Left cardiac atrium (tissue), 4 donors: ENCODE measurements at regions not wholly inside any gene's neighbourhood (a gene's known extent, or its start where the extent isn't known, plus 50 kb on each side); places are given as distances from the start of the nearest gene placed in this dataset.
A peak's percentile ranks its signal among the peaks of the same experiment; 100 is the strongest.

ENCODE experiments used
- ATAC-seq, 2 donors: fragments of 200-7000 bp; cut with Tn5 transposase; one replicate each; pipeline ENCODE4 v1.9.1; 2020; ENCODE audit warnings: mild to moderate bottlenecking in 2 of 2, moderate library complexity in 2 of 2
- DNase-seq: peaks from one replicate; pipeline ENCODE4 v3.0.0-alpha.2; 2020
- intact Hi-C, 2 donors: fragments of 100-400 bp; cut with DNase I; formaldehyde crosslinking; loops; one replicate each; pipeline versions ENCODE4 v1.14.1 to v1.15.1; 2022 to 2023
- donor health status: DM: no; HTN: yes; CAD: no.
- donor health status: DM: no; HTN: yes; CAD: no; lungs with severe emphysema.
- donor health status: DM: yes; HTN: yes; CAD: no.
- donor health status: Dilated cardiomyopathy.

- intact Hi-C loops = no loop called here
- ATAC-seq (no peak), DNase-seq (no peak)
These were observed 710.2 kb downstream of the BRD1 start for GRCh38 chr22:49117486-49117885.

- no peak for ATAC-seq
- intact Hi-C loops = no loop called here
- DNase-seq = no peak
These were observed 711.1 kb downstream of the BRD1 start for GRCh38 chr22:49116486-49117120.

- intact Hi-C loops = no loop called here
- ATAC-seq (no peak), DNase-seq (no peak)
These were observed 711.7 kb downstream of the BRD1 start for GRCh38 chr22:49116021-49116420.

GRCh38 chr22:49115197-49115596 is 712.5 kb downstream of the BRD1 start:
- DNase-seq = no peak
- no peak for ATAC-seq
- intact Hi-C loops = no loop called here

- no peak for ATAC-seq
- DNase-seq = no peak
- intact Hi-C loops = no loop called here
These were observed 713.9 kb downstream of the BRD1 start for GRCh38 chr22:49113758-49114157.

- no peak for DNase-seq
- no peak for ATAC-seq
- intact Hi-C loops = no loop called here
These were observed 714.7 kb downstream of the BRD1 start for GRCh38 chr22:49112661-49113626.

GRCh38 chr22:49112176-49112575 is 715.5 kb downstream of the BRD1 start:
- intact Hi-C loops = no loop called here
- ATAC-seq = no peak
- no peak for DNase-seq

- intact Hi-C loops = no loop called here
- no peak for DNase-seq
These were observed 716.6 kb downstream of the BRD1 start for GRCh38 chr22:49111085-49111484.

GRCh38 chr22:49108636-49109315 is 718.9 kb downstream of the BRD1 start:
- DNase-seq = no peak
- no peak for ATAC-seq
- intact Hi-C loops = no loop called here

More at GRCh38 chr22:49111085-49111484, 716.6 kb downstream of the BRD1 start:
- ATAC-seq = no peak

GRCh38 chr22:49107961-49108530 is 719.6 kb downstream of the BRD1 start:
- ATAC-seq = no peak
- DNase-seq = no peak
- intact Hi-C loops = no loop called here

- DNase-seq (no peak), ATAC-seq (no peak)
- intact Hi-C loops = no loop called here
These were observed 720.1 kb downstream of the BRD1 start for GRCh38 chr22:49107561-49107960.

- no peak for ATAC-seq
- DNase-seq = no peak
- intact Hi-C loops = no loop called here
These were observed 720.9 kb downstream of the BRD1 start for GRCh38 chr22:49106842-49107152.

- ATAC-seq (no peak), DNase-seq (no peak)
- intact Hi-C loops = no loop called here
These were observed 721.4 kb downstream of the BRD1 start for GRCh38 chr22:49106096-49106841.

- ATAC-seq (no peak), DNase-seq (no peak)
- intact Hi-C loops = no loop called here
These were observed 723.2 kb downstream of the BRD1 start for GRCh38 chr22:49104434-49104833.

GRCh38 chr22:49103314-49104059 is 724.2 kb downstream of the BRD1 start:
- no peak for DNase-seq
- ATAC-seq = no peak
- intact Hi-C loops = no loop called here

GRCh38 chr22:49102367-49102766 is 725.3 kb downstream of the BRD1 start:
- intact Hi-C loops = no loop called here
- DNase-seq (no peak), ATAC-seq (no peak)

- DNase-seq = no peak
- ATAC-seq = no peak
- intact Hi-C loops = no loop called here
These were observed 725.8 kb downstream of the BRD1 start for GRCh38 chr22:49101873-49102272.

GRCh38 chr22:49101225-49101624 is 726.4 kb downstream of the BRD1 start:
- DNase-seq (no peak), ATAC-seq (no peak)

GRCh38 chr22:49100773-49101172 is 726.9 kb downstream of the BRD1 start:
- no peak for DNase-seq
- intact Hi-C loops = no loop called here
- peak in 1 of 2 donors; percentile 47 for ATAC-seq

More at GRCh38 chr22:49101225-49101624, 726.4 kb downstream of the BRD1 start:
- intact Hi-C loops = no loop called here
